ENCODE measurements at regions not wholly inside any gene's neighbourhood (a gene's known extent, or its start where the extent isn't known, plus 50 kb on each side); places are given as distances from the start of the nearest gene placed in this dataset.

GRCh38 chr7:46315891-46316290, 394.8 kb upstream of the IGFBP3 start:
- TF ChIP-seq USF2 (CRISPR knock-in tag; IDR thresholded peaks at IDR 0.05) (no peak), STAT6 (CRISPR knock-in tag; conservative IDR thresholded peaks at IDR 0.05; ENCODE audit: low read depth) (no peak), ZNF121 (CRISPR knock-in tag; IDR thresholded peaks at IDR 0.05) (no peak), ARID4B (CRISPR knock-in tag; IDR thresholded peaks at IDR 0.05; ENCODE audit: borderline replicate concordance) (no peak), JUN (CRISPR knock-in tag; IDR thresholded peaks at IDR 0.05) (no peak)
- CTCF ChIA-PET = no interaction called here
- POLR2A ChIA-PET = no interaction called here
- Mint-ChIP-seq H3K4me3 (no peak overlapping the region), H3K36me3 (no peaks in the 10 kb centered on the region), H3K9me3 (no peaks in the 10 kb centered on the region), H3K27me3 (ENCODE audit: low read depth) (no peaks in the 10 kb centered on the region), H3K27ac (no peak overlapping the region), H3K4me1 (no peaks in the 10 kb centered on the region)
- DNase-seq (ENCODE audit: low spot score) (no peak), ATAC-seq (no peak)

GRCh38 chr7:46301677-46302076, 380.6 kb upstream of the IGFBP3 start:
- Mint-ChIP-seq H3K9me3 (no peaks in the 10 kb centered on the region), H3K27ac (no peak overlapping the region), H3K4me1 (no peaks in the 10 kb centered on the region), H3K4me3 (no peak overlapping the region), H3K27me3 (ENCODE audit: low read depth) (no peaks in the 10 kb centered on the region), H3K36me3 (no peaks in the 10 kb centered on the region)
- TF ChIP-seq ESRRA (CRISPR knock-in tag; IDR thresholded peaks at IDR 0.05; ENCODE audit: borderline replicate concordance) (no peak), OVOL2 (CRISPR knock-in tag; IDR thresholded peaks at IDR 0.05; ENCODE audit: borderline replicate concordance) (no peak), ZNF512 (CRISPR knock-in tag; IDR thresholded peaks at IDR 0.05; ENCODE audit: borderline replicate concordance) (no peak), CTCF (IDR thresholded peaks at IDR 0.05) (no peak), MLX (CRISPR knock-in tag; IDR thresholded peaks at IDR 0.05) (no peak), MAX (CRISPR knock-in tag; IDR thresholded peaks at IDR 0.05) (no peak), NFYB (CRISPR knock-in tag; conservative IDR thresholded peaks at IDR 0.05; ENCODE audit: low read depth) (no peak), FOXJ3 (CRISPR knock-in tag; IDR thresholded peaks at IDR 0.05; ENCODE audit: borderline replicate concordance) (no peak), SMAD3 (CRISPR knock-in tag; IDR thresholded peaks at IDR 0.05; ENCODE audit: borderline replicate concordance) (no peak)
- POLR2A ChIA-PET = no interaction called here
- DNase-seq (ENCODE audit: low spot score) (no peak), ATAC-seq (no peak)
- CTCF ChIA-PET = no interaction called here
